ENCODE measurements at regions not wholly inside any gene's neighbourhood (a gene's known extent, or its start where the extent isn't known, plus 50 kb on each side); places are given as distances from the start of the nearest gene placed in this dataset.

DNA sequence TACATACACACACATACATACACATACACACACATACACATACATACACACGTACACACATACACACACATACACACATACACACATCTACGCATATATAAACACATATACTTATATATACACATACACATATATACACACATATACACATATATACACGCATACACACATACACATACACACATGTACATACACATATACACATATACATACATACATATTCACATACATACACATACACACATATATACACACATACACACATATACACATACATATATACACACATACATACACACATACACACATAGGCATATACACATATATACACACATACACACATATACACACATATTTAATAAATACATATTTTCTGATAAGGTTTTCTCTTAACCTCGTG, 324.0 kb downstream of the RPS6KC1 start:
- no peak for DNase-seq

DNA sequence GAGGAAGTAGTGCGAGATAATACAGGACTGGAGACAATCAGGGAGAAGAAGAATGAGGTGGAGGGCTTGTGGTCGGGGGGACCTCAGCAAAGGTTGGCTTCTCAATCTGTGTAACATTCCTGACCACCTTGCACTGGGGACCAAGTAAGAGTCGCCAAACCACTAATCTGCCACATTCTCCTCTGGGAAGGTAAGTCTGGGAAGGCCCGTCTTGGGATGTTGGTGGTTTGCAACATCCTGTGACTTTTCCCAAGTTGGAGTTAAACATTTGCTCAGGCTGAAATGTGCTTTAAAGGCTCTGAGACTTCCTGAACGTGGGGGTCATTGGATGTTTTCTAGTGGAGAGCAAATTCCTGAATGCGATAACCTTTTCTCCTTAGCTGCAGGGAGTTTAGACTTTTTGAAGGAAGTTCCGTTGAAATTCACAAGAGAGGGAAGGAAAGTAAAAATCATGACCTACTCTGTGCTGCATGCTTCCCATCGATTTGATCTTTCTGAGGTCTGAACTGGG, 325.9 kb downstream of the RPS6KC1 start:
- DNase-seq: no peak

DNA sequence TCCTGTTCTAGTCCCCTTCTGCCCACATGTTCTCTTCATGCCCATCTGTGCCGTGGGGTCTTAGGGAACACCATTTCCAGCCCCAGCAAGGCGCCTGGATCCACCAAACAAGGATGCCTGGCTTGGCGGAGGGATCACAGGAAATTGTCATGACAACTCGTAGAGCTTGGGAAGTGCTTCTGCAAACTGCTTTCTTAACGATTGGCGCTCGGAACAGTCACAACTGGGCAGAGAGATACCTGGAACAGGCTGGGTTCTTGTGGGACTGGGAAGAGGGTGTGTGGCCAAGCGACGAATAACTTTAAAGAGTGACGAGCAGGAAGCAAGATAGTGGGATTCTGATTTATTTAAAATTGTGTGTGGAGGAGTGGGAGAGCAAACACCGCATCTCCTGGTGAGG, 329.8 kb downstream of the RPS6KC1 start:
- DNase-seq: no peak

DNA sequence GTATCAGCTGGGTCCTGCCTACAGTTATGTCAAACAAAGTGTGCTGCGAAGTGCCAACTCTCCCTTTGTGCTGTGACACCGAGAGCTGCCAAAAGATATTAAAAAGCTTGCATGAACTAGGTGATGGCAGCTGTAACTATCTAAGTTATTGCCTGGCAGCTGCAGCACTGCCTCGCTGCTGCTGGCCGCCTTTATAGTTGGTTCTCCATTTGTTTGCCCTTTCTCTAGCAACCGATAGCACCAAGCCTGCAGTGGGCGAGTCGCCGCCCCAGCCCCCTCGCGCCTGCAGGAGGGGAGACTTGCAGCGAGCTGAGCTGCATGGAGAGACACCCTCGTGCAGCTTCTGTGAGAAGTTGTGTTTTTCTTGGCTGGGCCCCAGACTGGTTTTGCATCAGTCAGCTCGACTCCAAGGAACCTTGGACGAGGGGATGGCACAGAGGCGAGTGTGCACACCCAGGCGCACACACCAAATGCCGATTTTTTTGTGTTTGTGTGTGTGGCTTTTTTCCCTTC, 330.6 kb downstream of the RPS6KC1 start:
- DNase-seq: no peak

DNA sequence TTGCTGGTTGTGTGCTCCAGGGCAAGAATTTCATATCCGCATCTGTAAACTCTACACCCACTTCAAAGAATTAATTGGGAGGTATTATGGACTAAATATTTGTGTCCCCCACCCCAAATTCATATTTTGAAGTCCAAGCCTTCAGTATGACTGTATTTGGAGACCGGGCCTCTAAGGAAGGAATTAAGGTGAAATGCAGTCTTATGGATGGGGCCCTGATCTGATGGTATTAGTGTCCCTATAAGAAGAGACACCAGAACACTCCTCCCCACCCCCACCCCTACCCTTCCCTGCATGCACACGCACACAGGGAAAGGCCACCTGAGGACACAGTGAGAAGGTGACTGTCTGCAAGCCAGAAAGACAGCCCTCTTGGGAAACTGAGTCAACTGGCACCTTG, 332.4 kb downstream of the RPS6KC1 start:
- no peak for DNase-seq

DNA sequence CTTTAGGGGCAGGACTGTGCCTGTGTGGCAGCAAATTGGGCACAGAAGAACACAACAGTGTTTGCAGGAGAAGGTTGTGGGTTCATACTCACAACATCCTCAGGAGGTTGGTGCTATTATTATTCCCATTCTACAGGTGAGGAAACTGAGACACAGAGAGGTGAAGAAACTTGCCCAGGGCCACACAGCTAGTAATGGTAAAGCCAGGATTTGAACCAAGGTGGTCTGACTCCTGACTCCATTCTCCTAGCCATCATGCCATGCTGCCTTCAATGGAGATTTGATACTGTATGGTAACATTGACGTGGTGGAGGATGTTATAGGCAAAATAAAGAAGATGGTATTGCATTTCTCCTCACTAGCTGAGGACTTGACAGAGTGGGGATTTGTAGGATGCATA, 334.2 kb downstream of the RPS6KC1 start:
- DNase-seq: no peak

DNA sequence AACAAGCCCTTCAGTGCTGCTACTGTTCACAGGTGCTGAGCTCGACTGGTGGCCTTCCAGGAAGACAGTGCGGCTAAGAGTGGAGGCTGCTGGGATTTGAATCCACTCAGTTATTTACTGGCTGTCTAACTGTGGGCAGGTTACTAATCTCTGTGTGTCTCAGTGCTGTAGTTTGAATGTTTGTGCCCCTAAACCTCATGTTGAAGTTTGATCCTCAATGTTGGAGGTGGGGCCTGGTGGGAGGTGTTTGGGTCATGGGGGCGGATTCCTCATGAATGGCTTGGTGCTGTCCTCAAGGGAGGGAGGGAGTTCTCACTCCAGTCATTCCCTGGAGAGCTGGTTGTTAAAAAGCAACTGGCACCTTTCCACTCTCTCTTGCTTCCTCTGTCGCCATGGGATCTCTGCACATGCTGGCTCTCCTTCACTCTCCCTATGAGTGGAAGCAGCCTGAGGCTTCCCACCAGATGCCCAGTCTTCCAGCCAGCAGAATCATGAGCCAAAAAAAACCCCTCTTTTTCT, 334.8 kb downstream of the RPS6KC1 start:
- DNase-seq: no peak

DNA sequence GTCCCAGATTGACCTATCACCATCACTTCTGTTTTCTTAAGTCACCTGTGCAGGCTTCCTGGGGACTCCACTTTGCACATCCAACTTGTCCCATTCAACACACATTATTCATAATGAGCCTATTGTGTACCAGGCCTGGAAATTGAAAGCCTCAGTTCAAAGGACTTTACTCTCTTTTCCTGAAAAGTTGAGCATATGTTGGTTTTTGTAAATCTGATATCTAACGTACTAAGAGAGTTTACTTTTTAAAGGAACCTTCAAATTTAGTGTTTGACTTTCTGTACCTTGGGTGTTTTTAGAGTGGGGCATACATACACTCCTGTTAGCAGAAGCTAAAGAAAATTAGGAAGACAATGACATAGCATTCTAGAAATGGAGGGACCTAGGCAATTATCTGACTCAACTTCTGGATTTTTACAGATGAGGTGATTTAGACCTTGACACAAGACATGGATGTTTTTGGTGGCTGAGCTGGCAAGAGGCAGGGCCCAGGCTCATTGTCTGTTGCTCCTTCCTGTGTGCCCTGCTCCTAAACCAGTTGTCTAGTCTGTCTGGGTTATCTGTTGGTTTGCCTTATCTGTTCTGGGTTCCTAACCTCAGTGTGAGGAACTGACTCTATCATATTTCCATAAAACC, 336.5 kb downstream of the RPS6KC1 start:
- DNase-seq: no peak

DNA sequence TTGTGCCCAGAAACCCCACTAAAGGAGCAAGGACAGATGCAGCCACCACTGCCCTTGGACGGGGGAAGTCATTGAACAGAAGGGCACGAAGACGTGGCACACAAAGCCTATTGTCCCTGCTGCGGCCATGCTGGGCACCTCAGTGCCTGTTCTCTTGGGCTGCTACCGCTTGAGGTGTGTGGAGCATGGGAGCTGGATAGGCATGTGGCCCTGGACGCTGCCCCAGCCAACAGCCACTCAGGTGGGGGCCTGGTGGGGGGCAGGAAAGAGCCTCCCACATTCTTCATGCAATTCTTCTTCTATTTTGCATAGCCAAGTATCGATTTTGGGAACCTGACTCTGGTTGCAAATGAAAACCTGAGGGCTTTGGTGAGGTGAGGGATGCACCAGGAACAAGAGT, 337.2 kb downstream of the RPS6KC1 start:
- DNase-seq: no peak

DNA sequence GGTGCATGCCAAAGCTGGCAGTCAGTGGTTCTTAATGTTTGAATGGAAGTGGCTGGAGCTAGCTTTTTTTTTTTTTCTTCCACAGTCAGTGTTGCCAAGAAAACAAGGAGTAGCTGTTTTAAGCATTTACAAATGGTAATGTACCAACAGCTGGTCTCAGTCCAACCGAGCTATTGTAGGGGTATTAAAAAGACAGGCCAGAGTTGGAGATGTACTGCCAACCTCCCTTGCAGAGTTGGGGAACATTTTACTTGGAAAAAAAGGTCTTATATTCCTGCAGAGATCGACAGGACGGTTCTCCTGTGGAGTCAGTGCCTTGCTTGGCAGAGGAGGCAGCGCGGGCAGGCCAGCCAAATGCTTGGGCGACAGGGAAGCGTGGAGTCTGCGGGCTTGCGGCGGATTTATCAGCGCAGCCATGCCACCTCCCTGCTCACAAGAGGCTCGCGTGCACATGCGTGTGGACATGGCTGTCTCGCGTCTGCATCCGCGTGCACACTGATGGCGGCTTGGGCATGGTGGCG, 338.1 kb downstream of the RPS6KC1 start:
- DNase-seq: no peak

DNA sequence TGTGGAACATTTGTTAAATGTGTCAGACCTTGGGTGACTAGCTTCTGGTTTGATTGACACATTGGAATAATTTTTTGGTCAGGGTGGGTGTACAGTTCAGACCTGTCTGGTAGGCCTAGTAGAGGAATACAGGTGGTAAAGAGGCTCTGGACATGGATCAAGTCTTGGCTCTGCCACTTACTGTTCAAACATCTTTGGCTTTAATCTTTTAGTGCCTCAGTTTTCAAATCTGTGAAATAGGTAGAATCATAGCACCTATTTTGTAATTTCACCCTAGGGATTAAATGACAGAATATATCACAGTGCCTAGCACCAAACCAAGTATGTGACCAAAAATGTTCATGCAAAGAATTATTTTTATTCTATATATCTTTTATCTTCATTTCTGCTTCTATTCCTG, 340.4 kb downstream of the RPS6KC1 start:
- DNase-seq: no peak

DNA sequence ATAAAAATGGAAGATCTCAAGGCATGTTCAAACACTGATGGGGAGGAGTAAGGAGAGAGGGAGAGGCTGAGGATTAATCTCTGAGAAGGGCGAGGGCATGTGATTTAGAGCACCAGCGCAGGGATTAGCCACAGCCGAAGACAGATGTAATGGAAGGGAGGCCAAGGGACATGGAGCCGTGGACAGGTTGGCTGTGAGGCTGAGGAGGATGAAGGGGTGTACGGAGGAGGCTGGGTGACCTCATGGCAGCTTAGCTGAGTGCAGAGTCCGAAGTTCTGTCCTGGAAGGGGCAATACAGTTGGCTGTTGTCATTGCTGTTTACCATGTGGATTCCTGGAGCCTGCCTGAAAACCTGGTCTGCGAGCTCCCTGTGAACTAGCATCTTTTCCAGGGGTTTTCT, 342.8 kb downstream of the RPS6KC1 start:
- DNase-seq: no peak

DNA sequence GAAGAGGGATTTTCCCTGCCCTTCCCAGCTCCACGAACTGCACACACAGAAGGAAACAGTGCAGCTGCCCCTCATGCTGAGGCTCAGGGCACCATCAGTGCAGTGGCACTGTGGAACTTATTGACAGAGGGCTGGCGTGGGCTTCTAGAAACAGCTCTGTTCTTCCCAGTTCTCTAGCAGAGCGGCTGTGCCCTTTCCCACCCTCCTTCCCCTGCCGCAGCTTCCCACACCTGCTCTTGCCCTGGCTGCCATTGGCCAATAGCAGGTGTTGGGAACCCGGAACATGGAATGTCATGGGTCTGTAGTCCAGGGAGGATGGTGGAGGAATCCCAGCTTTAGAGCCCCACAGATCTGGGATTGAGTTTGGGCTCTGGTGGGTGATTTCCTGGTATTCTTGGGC, 343.8 kb downstream of the RPS6KC1 start:
- no peak for DNase-seq

DNA sequence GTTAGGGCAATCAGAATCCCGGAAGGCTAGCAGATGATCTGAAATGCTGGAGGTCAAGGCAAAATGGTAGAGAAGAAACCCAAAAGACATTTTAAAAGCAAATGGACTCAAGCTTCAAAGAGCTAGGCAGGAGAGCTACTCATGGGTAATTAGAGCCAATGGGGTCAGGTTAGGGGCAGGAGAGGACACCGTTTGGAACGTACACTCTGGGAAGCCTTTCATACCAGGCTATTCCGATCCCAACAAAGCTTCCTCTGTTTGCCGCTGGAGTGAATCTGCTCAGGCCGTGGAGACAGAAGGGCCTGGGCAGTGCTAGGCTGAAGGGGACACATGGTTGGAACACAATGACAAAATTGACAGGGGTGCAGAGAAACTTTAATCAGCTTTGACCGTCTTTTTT, 346.6 kb downstream of the RPS6KC1 start:
- no peak for DNase-seq

DNA sequence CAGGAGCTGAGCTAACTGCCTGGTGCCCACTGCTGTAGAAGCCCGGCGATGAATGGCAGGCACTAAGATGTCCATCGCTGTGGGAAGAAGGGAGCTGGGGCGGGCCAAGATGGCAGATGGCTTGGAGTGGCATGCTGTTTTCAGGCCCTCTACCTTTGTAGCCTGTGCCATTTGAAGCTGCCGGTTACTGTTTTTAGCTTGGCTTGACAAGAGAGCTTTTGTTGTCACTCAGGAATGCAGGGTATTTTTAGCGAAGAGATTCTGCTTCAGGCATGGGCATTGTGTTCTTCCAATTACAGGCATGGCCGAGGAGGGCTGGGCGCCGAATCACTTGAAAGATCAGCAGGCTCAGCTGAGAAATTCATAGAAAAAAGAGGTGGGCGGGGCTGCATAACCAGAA, 348.7 kb downstream of the RPS6KC1 start:
- no peak for DNase-seq

DNA sequence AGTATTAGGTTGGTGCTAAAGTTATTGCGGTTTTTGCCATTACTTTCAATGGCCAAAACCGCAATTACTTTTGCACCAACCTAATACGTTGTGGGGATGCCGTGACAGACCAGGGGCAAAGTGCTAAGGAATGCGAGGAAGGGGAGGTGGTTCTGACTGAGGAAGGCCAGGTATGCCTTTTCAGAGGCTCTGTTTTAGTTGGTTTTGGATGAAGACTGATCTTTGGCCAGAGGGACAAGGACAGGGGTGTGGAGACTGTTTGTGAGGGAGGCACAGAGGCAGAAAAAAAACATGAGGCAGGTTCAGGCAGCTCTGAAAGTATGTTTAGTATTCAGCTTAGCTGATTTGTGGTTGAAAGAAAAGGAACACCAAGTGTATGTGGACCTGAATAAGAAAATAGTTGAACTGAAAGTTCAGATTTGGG, 358.2 kb downstream of the RPS6KC1 start:
- no peak for DNase-seq

DNA sequence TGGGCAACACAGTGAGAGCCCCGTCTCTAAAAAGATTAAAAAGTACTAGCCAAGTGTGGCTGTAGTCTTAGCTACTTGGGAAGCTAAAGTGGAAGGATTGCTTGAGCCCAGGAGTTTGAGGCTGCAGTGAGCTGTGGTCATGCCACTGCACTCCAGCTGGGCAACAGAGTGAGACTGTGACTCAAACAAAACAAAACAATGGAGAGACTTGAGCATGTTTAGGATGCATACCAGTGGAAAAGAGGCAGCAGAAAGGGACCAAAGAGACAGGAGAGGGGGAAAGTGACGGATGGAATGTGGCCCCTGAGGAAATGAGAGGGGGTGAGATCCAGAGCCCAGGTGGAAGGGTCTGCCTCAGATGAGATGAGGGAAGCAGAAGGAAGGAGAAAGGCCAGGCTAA, 358.9 kb downstream of the RPS6KC1 start:
- DNase-seq: no peak

DNA sequence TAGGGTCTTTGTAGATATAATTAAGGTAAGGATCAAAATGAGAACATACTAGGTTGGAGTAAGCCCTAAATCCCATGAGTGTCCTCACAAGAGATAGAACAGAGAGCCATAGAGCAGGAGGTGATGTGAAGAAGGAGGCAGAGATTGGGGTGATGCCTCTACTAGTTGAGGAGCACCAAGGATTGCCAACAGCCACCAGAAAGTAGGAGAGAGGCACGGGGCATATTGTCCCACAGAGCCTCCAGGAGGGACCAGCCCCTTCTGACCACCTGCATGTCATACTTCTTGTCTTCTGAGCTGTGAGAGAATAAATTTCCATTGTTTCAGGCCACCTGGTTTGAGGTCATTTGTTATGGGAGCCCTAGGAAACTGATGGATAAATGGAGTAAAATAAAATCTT, 363.3 kb downstream of the RPS6KC1 start:
- DNase-seq: no peak

DNA sequence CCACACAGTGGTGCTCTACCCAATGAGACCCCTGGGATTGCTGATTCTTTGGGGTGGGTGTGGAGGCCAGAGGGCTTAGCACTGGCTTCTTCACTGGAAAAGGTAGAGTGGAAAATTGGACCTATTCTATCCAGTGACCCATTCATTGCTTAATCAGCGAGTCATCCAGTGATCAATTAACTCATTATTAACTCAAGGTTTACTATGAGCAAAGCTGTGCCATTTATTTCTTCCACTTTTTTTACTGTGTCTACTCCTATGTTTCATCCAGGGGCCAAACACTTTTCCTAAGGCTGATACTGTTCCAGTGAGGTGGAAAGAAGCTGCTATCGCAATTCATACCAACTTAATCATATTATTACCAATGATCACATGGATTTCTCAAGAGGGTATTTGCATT, 363.9 kb downstream of the RPS6KC1 start:
- DNase-seq: no peak

DNA sequence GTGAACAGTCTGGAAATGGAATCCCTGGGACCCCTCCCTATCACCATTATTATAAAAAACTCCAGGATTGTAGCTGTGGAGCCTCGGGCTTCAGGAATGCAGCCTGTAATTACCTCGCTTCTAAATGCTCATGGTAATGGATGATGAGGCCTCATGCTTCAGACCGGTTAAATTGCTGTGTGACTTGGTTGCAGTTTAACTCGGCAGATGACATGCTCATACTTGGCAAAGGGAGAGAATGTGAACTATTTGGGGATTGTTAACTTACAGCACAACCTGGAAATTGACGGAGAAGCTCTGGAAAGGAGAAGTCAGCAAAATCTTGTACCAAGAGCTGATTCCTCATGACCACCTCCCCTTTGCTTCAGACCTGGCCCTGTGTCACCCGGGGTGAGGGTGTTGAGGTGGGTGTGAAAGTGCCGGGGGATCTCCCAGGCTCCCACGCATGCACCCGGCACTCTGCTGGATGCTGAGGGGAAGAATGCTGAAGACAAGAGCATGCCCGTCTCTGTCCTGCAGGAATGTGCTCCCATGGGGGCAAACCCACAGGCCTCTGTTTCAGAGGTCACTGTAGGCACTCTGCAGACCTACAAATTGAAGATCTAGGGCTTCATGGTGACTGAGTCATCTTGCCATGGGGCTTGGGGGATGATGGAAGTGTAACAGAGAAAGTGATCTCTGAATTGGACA, 364.8 kb downstream of the RPS6KC1 start:
- DNase-seq: no peak

DNA sequence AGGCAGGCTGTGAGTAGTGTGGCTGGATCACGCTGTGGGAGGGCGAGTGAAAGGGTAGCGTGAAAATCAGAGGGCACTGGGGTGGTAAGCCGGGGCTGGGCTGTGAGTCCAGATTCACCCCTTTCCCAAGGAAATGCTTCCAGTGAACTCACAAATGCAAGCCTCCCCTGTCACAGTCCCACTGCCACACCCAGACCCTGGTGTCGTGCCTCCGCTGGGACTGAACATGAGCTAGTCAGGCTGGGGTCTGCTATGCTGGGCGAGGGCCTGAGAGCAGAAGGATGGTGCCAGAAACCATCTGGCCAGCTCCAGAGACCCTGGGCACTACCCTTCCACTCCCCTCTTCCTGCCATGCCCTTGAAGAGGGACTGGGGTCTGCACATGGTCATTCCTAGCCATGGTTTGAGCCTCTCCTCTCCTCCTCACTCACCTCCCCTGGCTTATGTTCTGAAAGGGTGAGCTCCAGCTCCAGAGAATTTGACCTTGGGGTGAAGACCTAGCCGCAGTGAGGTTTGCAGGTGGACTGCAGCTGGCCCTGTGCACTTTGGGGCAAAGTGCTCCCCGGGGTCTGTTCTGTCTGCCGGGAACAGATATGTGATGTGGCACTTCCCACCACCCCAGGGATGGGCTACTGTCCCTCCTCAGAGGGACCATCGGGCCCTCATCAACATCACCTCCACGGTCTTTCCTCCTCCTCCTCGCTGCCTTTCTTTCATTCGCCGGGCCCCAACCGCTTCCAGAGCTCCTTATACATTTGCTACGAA, 365.6 kb downstream of the RPS6KC1 start:
- no peak for DNase-seq

DNA sequence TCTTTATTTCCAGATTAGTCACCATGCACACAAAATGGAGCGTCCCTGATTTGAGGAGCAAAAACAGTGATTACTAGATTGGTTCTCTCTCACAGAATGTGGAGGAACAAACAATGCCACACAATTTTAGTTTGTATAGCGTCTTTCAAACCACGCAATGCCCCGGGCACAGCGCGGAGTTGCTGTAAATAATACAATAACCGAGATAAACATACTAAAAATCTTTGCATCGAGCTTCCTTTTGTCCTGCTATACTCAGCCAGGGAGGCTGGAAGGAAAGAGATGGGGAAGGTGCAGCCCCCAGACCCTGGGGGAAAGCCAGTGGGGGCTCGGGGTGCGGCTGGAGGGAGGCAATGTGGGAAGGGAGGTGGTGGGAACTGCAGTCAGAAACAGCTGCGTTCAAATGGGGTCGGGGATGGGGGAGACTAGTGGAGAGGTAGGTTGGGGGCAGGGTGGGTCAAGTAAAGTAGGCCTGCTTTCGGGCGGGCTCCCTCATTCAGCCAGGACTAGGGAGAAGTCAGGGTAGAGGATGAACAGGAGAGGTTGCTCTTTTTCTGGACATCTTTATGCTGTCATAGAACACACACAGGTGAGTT, 366.3 kb downstream of the RPS6KC1 start:
- DNase-seq: no peak
